Brain microvascular endothelial cell (primary cell): ENCODE measurements at regions not wholly inside any gene's neighbourhood (a gene's known extent, or its start where the extent isn't known, plus 50 kb on each side); places are given as distances from the start of the nearest gene placed in this dataset.

Experiments used
- DNase-seq: peaks from one replicate; pipeline ENCODE4 v3.0.0-alpha.2; 2020
- H3K27ac ChIP-seq: fragments of 250-450 bp; sonication (Bioruptor Pico); 2 replicates; pipeline ENCODE4 v1.5.1; 2020; ENCODE audit warnings: mild to moderate bottlenecking, moderate library complexity
- H3K27me3 ChIP-seq: fragments of 250-450 bp; sonication (Bioruptor Pico); replicated peaks from 2 replicates; pipeline ENCODE4 v1.5.1; 2020; ENCODE audit warnings: mild to moderate bottlenecking
- H3K36me3 ChIP-seq: fragments of 250-450 bp; sonication (Bioruptor Pico); replicated peaks from 2 replicates; pipeline ENCODE4 v1.5.1; 2020; ENCODE audit warnings: mild to moderate bottlenecking
- H3K4me3 ChIP-seq: 2 replicates; pipeline ENCODE4 v1.5.1; 2011; ENCODE audit warnings: low read depth, mild to moderate bottlenecking, control low read depth, low read length, moderate library complexity
- in situ Hi-C: cut with HindIII; loops from 2 replicates; pipeline ENCODE4 v1.10.0; 2017; ENCODE audit warnings: low sequenced_read_pairs, low pct_ligation_motif_present
- TF ChIP-seq, protein P1 (sequence below): IDR thresholded peaks from 2 replicates; pipeline ENCODE4 v1.5.1; 2011; ENCODE audit warnings: low read depth, mild to moderate bottlenecking, moderate library complexity, low read length, control low read depth, inconsistent platforms; ENCODE audit errors: missing control alignments

GRCh38 chr7:96579119-96579518 lies 130.5 kb downstream of the SEM1 start:
- TF ChIP-seq, protein P1, sequence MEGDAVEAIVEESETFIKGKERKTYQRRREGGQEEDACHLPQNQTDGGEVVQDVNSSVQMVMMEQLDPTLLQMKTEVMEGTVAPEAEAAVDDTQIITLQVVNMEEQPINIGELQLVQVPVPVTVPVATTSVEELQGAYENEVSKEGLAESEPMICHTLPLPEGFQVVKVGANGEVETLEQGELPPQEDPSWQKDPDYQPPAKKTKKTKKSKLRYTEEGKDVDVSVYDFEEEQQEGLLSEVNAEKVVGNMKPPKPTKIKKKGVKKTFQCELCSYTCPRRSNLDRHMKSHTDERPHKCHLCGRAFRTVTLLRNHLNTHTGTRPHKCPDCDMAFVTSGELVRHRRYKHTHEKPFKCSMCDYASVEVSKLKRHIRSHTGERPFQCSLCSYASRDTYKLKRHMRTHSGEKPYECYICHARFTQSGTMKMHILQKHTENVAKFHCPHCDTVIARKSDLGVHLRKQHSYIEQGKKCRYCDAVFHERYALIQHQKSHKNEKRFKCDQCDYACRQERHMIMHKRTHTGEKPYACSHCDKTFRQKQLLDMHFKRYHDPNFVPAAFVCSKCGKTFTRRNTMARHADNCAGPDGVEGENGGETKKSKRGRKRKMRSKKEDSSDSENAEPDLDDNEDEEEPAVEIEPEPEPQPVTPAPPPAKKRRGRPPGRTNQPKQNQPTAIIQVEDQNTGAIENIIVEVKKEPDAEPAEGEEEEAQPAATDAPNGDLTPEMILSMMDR: no peak
- Histone ChIP-seq H3K4me3 (no peak overlapping the region), H3K27me3 (no peaks in the 10 kb centered on the region), H3K36me3 (no peaks in the 10 kb centered on the region), H3K27ac (no peak overlapping the region)
- in situ Hi-C loops: no loop called here
- no peak for DNase-seq

DNA sequence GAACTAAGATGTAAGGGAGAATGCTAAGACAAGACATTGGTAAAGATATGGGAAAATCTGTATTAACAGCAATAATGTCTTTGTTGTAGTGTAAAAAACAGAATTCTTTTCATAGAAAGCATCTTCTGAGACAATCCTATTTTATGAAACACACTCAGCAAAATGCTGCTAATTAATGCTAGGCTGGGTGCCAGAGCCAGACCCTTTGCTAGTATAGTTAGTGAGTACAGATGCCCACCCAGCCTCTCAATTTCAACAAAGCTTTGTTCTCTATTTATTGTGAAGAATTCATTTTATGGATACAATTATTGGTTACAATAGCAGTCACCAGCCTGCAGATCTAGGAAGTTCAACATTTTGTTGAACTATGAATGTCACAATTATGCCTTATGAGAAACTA lies 131.0 kb downstream of the SEM1 start:
- H3K4me3 ChIP-seq: no peak overlapping the region
- no peaks in the 10 kb centered on the region for H3K36me3 ChIP-seq
- H3K27me3 ChIP-seq: no peaks in the 10 kb centered on the region
- H3K27ac ChIP-seq: no peak overlapping the region
- TF ChIP-seq, protein P1: no peak
- DNase-seq: no peak
- in situ Hi-C loops: no loop called here

GRCh38 chr7:96563409-96563808 lies 146.2 kb downstream of the SEM1 start:
- Histone ChIP-seq H3K4me3 (no peak overlapping the region), H3K36me3 (no peaks in the 10 kb centered on the region), H3K27me3 (no peaks in the 10 kb centered on the region), H3K27ac (no peak overlapping the region)
- DNase-seq: no peak
- TF ChIP-seq, protein P1: no peak
- in situ Hi-C loops: no loop called here

GRCh38 chr7:96562966-96563365 lies 146.7 kb downstream of the SEM1 start:
- in situ Hi-C loops: no loop called here
- TF ChIP-seq, protein P1: no peak
- Histone ChIP-seq H3K27ac (no peak overlapping the region), H3K4me3 (no peak overlapping the region), H3K27me3 (no peaks in the 10 kb centered on the region), H3K36me3 (no peaks in the 10 kb centered on the region)
- no peak for DNase-seq

DNA sequence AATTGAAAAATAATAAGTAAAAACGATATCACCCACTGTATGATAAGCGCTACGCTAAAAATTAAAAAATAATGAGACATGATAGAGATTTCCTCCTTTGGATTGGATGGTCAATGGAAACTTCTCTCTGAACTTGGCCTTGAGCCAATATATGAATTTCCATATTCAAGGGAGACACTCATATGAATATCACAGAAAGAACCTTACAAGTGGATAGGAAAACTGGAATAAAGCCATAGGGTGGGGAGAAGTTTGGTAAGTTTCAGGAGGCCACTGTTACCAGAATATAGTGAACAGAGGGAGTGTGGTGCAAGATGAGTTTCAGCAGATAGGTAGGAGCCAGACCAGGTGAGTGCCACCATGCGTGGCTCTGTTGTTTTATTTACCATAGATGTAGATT lies 147.2 kb downstream of the SEM1 start:
- TF ChIP-seq, protein P1: no peak
- no peak for DNase-seq
- Histone ChIP-seq H3K27ac (no peak overlapping the region), H3K4me3 (no peak overlapping the region), H3K36me3 (no peaks in the 10 kb centered on the region), H3K27me3 (no peaks in the 10 kb centered on the region)
- in situ Hi-C loops: no loop called here

GRCh38 chr7:96561892-96562291 lies 147.8 kb downstream of the SEM1 start:
- TF ChIP-seq, protein P1: no peak
- Histone ChIP-seq H3K4me3 (no peak overlapping the region), H3K36me3 (no peaks in the 10 kb centered on the region), H3K27me3 (no peaks in the 10 kb centered on the region), H3K27ac (no peak overlapping the region)
- no peak for DNase-seq
- in situ Hi-C loops: no loop called here
